Stimulated activated CD4-positive, alpha-beta T cell treated with anti-CD3 and anti-CD28 coated beads, Interleukin-4, amount 100 ng/mL, for 4 hours (primary cell): ENCODE measurements at regions not wholly inside any gene's neighbourhood (a gene's known extent, or its start where the extent isn't known, plus 50 kb on each side); places are given as distances from the start of the nearest gene placed in this dataset.
"Not testable (repeated sequence)": the region's sequence is repeated elsewhere in the genome, so short reads cannot be mapped to it uniquely, and the experiment has no call there.

Source experiments
- DNase-seq, 2 experiments: peaks; one replicate each; pipeline ENCODE4 v3.0.0-alpha.2; 2020

- DNase-seq: not testable (repeated sequence)
Observed at GRCh38 chr15:91415258-91415657, 315.2 kb downstream of the SV2B start.

- no peak for DNase-seq
Observed at GRCh38 chr15:91420689-91421088, 320.6 kb downstream of the SV2B start.

- no peak for DNase-seq
Observed at GRCh38 chr15:91422797-91423196, 322.7 kb downstream of the SV2B start.

GRCh38 chr15:91424001-91424400 is 323.9 kb downstream of the SV2B start:
- no peak for DNase-seq

- no peak for DNase-seq
Observed at GRCh38 chr15:91426412-91426811, 326.4 kb downstream of the SV2B start.

- no peak for DNase-seq
Observed at GRCh38 chr15:91429973-91430372, 329.9 kb downstream of the SV2B start.

- no peak for DNase-seq
Observed at GRCh38 chr15:91431041-91431715, 331.1 kb downstream of the SV2B start.

GRCh38 chr15:91435113-91435512 is 335.1 kb downstream of the SV2B start:
- no peak for DNase-seq

GRCh38 chr15:91444656-91445055 is 344.6 kb downstream of the SV2B start:
- no peak for DNase-seq

GRCh38 chr15:91445695-91446228 is 345.7 kb downstream of the SV2B start:
- no peak for DNase-seq

GRCh38 chr15:91447991-91448644 is 348.1 kb downstream of the SV2B start:
- no peak for DNase-seq

- DNase-seq: not testable (repeated sequence)
Observed at GRCh38 chr15:91453376-91453775, 353.3 kb downstream of the SV2B start.

- no peak for DNase-seq
Observed at GRCh38 chr15:91456251-91456718, 356.2 kb downstream of the SV2B start.

GRCh38 chr15:91456921-91457320 is 356.9 kb downstream of the SV2B start:
- DNase-seq: no peak

GRCh38 chr15:91461377-91461776 is 361.3 kb downstream of the SV2B start:
- DNase-seq: no peak

- DNase-seq: no peak
Observed at GRCh38 chr15:91465086-91465485, 365.0 kb downstream of the SV2B start.

GRCh38 chr15:91465696-91466095 is 365.6 kb downstream of the SV2B start:
- no peak for DNase-seq

- no peak for DNase-seq
Observed at GRCh38 chr15:91468871-91469580, 369.0 kb downstream of the SV2B start.

GRCh38 chr15:91469632-91470567 is 369.8 kb downstream of the SV2B start:
- peak; percentile 38 to 79 for DNase-seq

- no peak for DNase-seq
Observed at GRCh38 chr15:91471468-91471867, 371.4 kb downstream of the SV2B start.

- peak in 1 of 2 experiments; percentile 13 for DNase-seq
Observed at GRCh38 chr15:91472316-91472756, 372.3 kb downstream of the SV2B start.

- DNase-seq: no peak
Observed at GRCh38 chr15:91473894-91474545, 374.0 kb downstream of the SV2B start.
